ENCODE measurements at regions not wholly inside any gene's neighbourhood (a gene's known extent, or its start where the extent isn't known, plus 50 kb on each side); places are given as distances from the start of the nearest gene placed in this dataset.

DNA sequence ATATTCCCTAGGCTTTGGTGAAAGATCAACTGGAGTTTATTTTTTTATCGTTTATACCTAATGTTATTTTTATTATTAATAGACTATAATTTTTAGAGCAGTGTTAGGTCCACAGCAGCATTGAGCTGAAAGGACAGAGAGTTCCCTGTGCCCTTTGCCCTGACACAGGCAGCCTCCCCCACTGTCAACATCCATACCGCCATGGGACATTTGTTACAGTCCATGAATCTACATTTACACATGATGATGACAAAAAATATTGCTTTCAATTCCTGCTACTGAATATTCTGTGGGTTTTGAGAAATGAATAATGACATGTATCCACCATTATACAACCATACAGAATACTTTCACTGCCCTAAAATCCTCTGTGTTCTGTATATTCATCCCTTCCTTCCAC, 1297.5 kb upstream of the SORCS1 start:
- TF ChIP-seq CTCF (IDR thresholded peaks at IDR 0.05; ENCODE audit: low read length) (no peak), EZH2 (IDR thresholded peaks at IDR 0.05; ENCODE audit: borderline replicate concordance, low read length) (no peak)

Measured in OCI-LY1 (cell line).